ENCODE measurements at regions not wholly inside any gene's neighbourhood (a gene's known extent, or its start where the extent isn't known, plus 50 kb on each side); places are given as distances from the start of the nearest gene placed in this dataset.

DNA sequence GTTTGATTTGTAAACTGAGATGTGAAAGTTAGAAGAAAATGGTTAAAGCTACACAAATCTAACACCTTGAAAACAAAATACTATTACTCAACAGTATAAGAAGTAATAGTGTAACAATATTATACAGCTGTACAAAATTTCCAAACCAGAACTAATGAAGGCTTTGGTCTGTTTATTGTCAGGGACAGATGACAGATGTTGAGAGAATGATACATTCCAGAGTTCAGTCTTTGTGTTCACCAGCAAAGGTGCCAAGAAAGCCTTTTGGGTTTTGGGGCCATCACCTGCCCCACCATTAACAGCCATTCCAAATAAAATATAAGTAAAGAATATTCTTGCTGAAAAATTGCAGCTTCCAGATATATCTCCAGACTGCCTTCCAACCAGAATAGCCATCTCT, 439.3 kb downstream of the PCDH20 start:
- ChIA-PET CTCF (no interaction called here), POLR2A (no interaction called here)
- TF ChIP-seq MYBL2 (CRISPR knock-in tag; IDR thresholded peaks at IDR 0.05) (no peak), ZNF423 (CRISPR knock-in tag; IDR thresholded peaks at IDR 0.05) (no peak)
- ATAC-seq (no peak), DNase-seq (ENCODE audit: low spot score) (no peak)
- H3K36me3 Mint-ChIP-seq, result peaks cover 22% of the 10 kb centered on the region
- H3K9me3 Mint-ChIP-seq, result peaks cover 37% of the 10 kb centered on the region
- H3K4me1 Mint-ChIP-seq, result peaks cover 26% of the 10 kb centered on the region
- no peaks in the 10 kb centered on the region; the same call in 1 of the 2 replicates for H3K27me3 Mint-ChIP-seq (ENCODE audit: low read depth)
- H3K27ac Mint-ChIP-seq, result no peak overlapping the region
- no peak overlapping the region for H3K4me3 Mint-ChIP-seq

DNA sequence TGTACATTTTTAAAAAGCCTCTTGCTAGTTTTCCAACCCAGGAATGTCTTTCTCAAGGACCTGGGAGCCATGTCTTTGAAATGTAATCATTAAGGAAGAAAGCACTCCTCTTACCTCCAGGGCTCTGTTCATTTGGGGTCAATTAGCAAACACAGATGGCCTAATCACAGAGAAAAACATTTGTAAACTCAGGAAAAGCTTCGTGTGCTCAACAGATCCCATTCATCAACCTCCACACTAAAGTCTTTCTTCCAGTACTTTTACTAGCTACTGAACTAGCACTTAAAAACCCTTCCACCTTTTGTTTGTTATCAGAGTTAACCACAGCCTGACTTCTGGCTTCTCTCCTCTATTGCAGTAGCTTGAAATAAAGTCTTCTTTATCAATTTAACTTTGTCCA, 441.4 kb downstream of the PCDH20 start:
- no peak for TF ChIP-seq ZNF219 (CRISPR knock-in tag; IDR thresholded peaks at IDR 0.05; ENCODE audit: borderline replicate concordance)
- TF ChIP-seq EMX1 (CRISPR knock-in tag; IDR thresholded peaks at IDR 0.05), result no peak
- TF ChIP-seq, protein P1, sequence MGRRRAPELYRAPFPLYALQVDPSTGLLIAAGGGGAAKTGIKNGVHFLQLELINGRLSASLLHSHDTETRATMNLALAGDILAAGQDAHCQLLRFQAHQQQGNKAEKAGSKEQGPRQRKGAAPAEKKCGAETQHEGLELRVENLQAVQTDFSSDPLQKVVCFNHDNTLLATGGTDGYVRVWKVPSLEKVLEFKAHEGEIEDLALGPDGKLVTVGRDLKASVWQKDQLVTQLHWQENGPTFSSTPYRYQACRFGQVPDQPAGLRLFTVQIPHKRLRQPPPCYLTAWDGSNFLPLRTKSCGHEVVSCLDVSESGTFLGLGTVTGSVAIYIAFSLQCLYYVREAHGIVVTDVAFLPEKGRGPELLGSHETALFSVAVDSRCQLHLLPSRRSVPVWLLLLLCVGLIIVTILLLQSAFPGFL (CRISPR knock-in tag; IDR thresholded peaks at IDR 0.05; ENCODE audit: borderline replicate concordance), result no peak
- no peak for TF ChIP-seq IRF2 (CRISPR knock-in tag; IDR thresholded peaks at IDR 0.05; ENCODE audit: borderline replicate concordance, low read depth)
- TF ChIP-seq, protein P2, sequence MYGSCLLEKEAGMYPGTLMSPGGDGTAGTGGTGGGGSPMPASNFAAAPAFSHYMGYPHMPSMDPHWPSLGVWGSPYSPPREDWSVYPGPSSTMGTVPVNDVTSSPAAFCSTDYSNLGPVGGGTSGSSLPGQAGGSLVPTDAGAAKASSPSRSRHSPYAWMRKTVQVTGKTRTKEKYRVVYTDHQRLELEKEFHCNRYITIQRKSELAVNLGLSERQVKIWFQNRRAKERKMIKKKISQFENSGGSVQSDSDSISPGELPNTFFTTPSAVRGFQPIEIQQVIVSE (CRISPR knock-in tag; IDR thresholded peaks at IDR 0.05; ENCODE audit: borderline replicate concordance), result no peak
- TF ChIP-seq, protein P3, sequence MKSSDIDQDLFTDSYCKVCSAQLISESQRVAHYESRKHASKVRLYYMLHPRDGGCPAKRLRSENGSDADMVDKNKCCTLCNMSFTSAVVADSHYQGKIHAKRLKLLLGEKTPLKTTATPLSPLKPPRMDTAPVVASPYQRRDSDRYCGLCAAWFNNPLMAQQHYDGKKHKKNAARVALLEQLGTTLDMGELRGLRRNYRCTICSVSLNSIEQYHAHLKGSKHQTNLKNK (CRISPR knock-in tag; IDR thresholded peaks at IDR 0.05), result no peak
- TF ChIP-seq ZNF416 (CRISPR knock-in tag; IDR thresholded peaks at IDR 0.05), result no peak
- TF ChIP-seq, protein P4, sequence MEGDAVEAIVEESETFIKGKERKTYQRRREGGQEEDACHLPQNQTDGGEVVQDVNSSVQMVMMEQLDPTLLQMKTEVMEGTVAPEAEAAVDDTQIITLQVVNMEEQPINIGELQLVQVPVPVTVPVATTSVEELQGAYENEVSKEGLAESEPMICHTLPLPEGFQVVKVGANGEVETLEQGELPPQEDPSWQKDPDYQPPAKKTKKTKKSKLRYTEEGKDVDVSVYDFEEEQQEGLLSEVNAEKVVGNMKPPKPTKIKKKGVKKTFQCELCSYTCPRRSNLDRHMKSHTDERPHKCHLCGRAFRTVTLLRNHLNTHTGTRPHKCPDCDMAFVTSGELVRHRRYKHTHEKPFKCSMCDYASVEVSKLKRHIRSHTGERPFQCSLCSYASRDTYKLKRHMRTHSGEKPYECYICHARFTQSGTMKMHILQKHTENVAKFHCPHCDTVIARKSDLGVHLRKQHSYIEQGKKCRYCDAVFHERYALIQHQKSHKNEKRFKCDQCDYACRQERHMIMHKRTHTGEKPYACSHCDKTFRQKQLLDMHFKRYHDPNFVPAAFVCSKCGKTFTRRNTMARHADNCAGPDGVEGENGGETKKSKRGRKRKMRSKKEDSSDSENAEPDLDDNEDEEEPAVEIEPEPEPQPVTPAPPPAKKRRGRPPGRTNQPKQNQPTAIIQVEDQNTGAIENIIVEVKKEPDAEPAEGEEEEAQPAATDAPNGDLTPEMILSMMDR (IDR thresholded peaks at IDR 0.05), result no peak
- TF ChIP-seq, protein P5, sequence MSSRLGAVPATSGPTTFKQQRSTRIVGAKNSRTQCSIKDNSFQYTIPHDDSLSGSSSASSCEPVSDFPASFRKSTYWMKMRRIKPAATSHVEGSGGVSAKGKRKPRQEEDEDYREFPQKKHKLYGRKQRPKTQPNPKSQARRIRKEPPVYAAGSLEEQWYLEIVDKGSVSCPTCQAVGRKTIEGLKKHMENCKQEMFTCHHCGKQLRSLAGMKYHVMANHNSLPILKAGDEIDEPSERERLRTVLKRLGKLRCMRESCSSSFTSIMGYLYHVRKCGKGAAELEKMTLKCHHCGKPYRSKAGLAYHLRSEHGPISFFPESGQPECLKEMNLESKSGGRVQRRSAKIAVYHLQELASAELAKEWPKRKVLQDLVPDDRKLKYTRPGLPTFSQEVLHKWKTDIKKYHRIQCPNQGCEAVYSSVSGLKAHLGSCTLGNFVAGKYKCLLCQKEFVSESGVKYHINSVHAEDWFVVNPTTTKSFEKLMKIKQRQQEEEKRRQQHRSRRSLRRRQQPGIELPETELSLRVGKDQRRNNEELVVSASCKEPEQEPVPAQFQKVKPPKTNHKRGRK (CRISPR knock-in tag; IDR thresholded peaks at IDR 0.05; ENCODE audit: borderline replicate concordance), result no peak
- Mint-ChIP-seq H3K9me3 (peaks cover 31% of the 10 kb centered on the region), H3K27ac (peak overlapping the region; percentile 84), H3K36me3 (peaks cover 21% of the 10 kb centered on the region), H3K4me3 (peak overlapping the region; percentile 6; the same call in 1 of the 2 replicates), H3K4me1 (peaks cover 39% of the 10 kb centered on the region), H3K27me3 (ENCODE audit: low read depth) (no peaks in the 10 kb centered on the region; the same call in 1 of the 2 replicates)
- ATAC-seq (no peak; the same call in 1 of the 2 replicates), DNase-seq (ENCODE audit: low spot score) (no peak)
- CTCF ChIA-PET, result interaction anchor here (1.0 kb wide), 1 partner anchor 286 kb away, joined by 4 read pairs; no protein-coding TSS in a partner anchor
- POLR2A ChIA-PET, result no interaction called here

DNA sequence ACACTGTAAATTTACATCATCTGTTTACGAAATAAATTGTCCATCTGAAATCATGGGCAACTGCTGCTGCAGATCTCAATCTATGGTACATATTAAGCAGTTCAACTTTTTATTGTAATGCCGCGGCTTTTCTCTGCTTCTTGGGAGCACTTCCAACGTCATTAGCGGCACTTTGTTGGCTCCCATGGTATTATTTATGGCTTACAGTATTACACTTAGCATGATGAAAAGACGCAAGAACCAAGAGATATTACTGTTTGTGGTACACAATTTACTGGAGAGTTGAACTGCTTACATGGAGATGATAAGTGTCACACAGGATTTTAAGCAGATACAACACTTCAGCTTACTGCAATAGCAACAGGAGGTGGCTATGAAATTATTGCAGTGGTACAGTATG, 442.1 kb downstream of the PCDH20 start:
- Mint-ChIP-seq H3K27ac (no peak overlapping the region), H3K4me1 (peaks cover 39% of the 10 kb centered on the region), H3K4me3 (no peak overlapping the region), H3K9me3 (peaks cover 31% of the 10 kb centered on the region), H3K36me3 (peaks cover 21% of the 10 kb centered on the region), H3K27me3 (ENCODE audit: low read depth) (no peaks in the 10 kb centered on the region; the same call in 1 of the 2 replicates)
- ChIA-PET CTCF (no interaction called here), POLR2A (no interaction called here)
- no peak for DNase-seq (ENCODE audit: low spot score)
- no peak for ATAC-seq
- TF ChIP-seq CREM (CRISPR knock-in tag; IDR thresholded peaks at IDR 0.05), result no peak
- no peak for TF ChIP-seq TCF7 (CRISPR knock-in tag; IDR thresholded peaks at IDR 0.05; ENCODE audit: low read depth)
- no peak for TF ChIP-seq TEAD4 (CRISPR knock-in tag; IDR thresholded peaks at IDR 0.05)
- TF ChIP-seq, protein P2 (CRISPR knock-in tag; IDR thresholded peaks at IDR 0.05; ENCODE audit: borderline replicate concordance), result no peak
- TF ChIP-seq, protein P6, sequence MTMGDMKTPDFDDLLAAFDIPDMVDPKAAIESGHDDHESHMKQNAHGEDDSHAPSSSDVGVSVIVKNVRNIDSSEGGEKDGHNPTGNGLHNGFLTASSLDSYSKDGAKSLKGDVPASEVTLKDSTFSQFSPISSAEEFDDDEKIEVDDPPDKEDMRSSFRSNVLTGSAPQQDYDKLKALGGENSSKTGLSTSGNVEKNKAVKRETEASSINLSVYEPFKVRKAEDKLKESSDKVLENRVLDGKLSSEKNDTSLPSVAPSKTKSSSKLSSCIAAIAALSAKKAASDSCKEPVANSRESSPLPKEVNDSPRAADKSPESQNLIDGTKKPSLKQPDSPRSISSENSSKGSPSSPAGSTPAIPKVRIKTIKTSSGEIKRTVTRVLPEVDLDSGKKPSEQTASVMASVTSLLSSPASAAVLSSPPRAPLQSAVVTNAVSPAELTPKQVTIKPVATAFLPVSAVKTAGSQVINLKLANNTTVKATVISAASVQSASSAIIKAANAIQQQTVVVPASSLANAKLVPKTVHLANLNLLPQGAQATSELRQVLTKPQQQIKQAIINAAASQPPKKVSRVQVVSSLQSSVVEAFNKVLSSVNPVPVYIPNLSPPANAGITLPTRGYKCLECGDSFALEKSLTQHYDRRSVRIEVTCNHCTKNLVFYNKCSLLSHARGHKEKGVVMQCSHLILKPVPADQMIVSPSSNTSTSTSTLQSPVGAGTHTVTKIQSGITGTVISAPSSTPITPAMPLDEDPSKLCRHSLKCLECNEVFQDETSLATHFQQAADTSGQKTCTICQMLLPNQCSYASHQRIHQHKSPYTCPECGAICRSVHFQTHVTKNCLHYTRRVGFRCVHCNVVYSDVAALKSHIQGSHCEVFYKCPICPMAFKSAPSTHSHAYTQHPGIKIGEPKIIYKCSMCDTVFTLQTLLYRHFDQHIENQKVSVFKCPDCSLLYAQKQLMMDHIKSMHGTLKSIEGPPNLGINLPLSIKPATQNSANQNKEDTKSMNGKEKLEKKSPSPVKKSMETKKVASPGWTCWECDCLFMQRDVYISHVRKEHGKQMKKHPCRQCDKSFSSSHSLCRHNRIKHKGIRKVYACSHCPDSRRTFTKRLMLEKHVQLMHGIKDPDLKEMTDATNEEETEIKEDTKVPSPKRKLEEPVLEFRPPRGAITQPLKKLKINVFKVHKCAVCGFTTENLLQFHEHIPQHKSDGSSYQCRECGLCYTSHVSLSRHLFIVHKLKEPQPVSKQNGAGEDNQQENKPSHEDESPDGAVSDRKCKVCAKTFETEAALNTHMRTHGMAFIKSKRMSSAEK (CRISPR knock-in tag; IDR thresholded peaks at IDR 0.05; ENCODE audit: borderline replicate concordance), result no peak
- TF ChIP-seq, protein P5 (CRISPR knock-in tag; IDR thresholded peaks at IDR 0.05; ENCODE audit: borderline replicate concordance), result no peak
- TF ChIP-seq NFATC4 (CRISPR knock-in tag; IDR thresholded peaks at IDR 0.05), result no peak
- TF ChIP-seq, protein P1 (CRISPR knock-in tag; IDR thresholded peaks at IDR 0.05; ENCODE audit: borderline replicate concordance), result no peak
- TF ChIP-seq ATF1 (CRISPR knock-in tag; IDR thresholded peaks at IDR 0.05), result no peak
- TF ChIP-seq EMX1 (CRISPR knock-in tag; IDR thresholded peaks at IDR 0.05), result no peak

All from WTC11 (cell line).